Fibroblast of skin of left quadriceps (primary cell): ENCODE measurements at regions not wholly inside any gene's neighbourhood (a gene's known extent, or its start where the extent isn't known, plus 50 kb on each side); places are given as distances from the start of the nearest gene placed in this dataset.
A peak's percentile ranks its signal among the peaks of the same experiment; 100 is the strongest.

Experiments used
- DNase-seq, 2 experiments: peaks; one replicate each; pipeline ENCODE4 v3.0.0-alpha.2; 2013; ENCODE audit warnings: low read depth in 2 of 2

- DNase-seq, result peak; percentile 82 to 84
Observed at GRCh38 chr11:10387206-10388083, 67.6 kb upstream of the AMPD3 start.

- DNase-seq, result no peak
Observed at GRCh38 chr11:10388101-10388500, 67.0 kb upstream of the AMPD3 start.

GRCh38 chr11:10388574-10388973 is 66.5 kb upstream of the AMPD3 start:
- no peak for DNase-seq

- DNase-seq, result no peak
Observed at GRCh38 chr11:10390375-10390774, 64.7 kb upstream of the AMPD3 start.

GRCh38 chr11:10392095-10393079 is 62.7 kb upstream of the AMPD3 start:
- no peak for DNase-seq

- DNase-seq, result no peak
Observed at GRCh38 chr11:10394229-10395101, 60.6 kb upstream of the AMPD3 start.

GRCh38 chr11:10395166-10395897 is 59.7 kb upstream of the AMPD3 start:
- no peak for DNase-seq

- no peak for DNase-seq
Observed at GRCh38 chr11:10396771-10397170, 58.3 kb upstream of the AMPD3 start.

GRCh38 chr11:10397226-10397987 is 57.7 kb upstream of the AMPD3 start:
- DNase-seq, result no peak

- DNase-seq, result no peak
Observed at GRCh38 chr11:10398525-10398924, 56.5 kb upstream of the AMPD3 start.

- DNase-seq, result no peak
Observed at GRCh38 chr11:10400856-10401255, 54.2 kb upstream of the AMPD3 start.

GRCh38 chr11:10401256-10401655 is 53.8 kb upstream of the AMPD3 start:
- DNase-seq, result no peak

GRCh38 chr11:10401696-10402392 is 53.2 kb upstream of the AMPD3 start:
- DNase-seq, result no peak
